GM19395 (cell line): ENCODE measurements at regions not wholly inside any gene's neighbourhood (a gene's known extent, or its start where the extent isn't known, plus 50 kb on each side); places are given as distances from the start of the nearest gene placed in this dataset.
"Not testable (repeated sequence)": the region's sequence is repeated elsewhere in the genome, so short reads cannot be mapped to it uniquely, and the experiment has no call there.

Experiments used
- ATAC-seq: cut with Tn5 transposase; IDR thresholded peaks from one replicate; pipeline ENCODE4 v1.9.1; 2021; ENCODE audit warnings: mild to moderate bottlenecking, moderate library complexity; ENCODE audit not compliant: unreplicated experiment

GRCh38 chr6:122859676-122860075, 70.6 kb downstream of the SMPDL3A start:
- ATAC-seq: no peak

GRCh38 chr6:122861594-122861993, 72.5 kb downstream of the SMPDL3A start:
- ATAC-seq: no peak

- ATAC-seq: no peak
These were observed 79.1 kb downstream of the SMPDL3A start for GRCh38 chr6:122868137-122868536.

GRCh38 chr6:122869437-122870024, 80.5 kb downstream of the SMPDL3A start:
- peak; percentile 77 for ATAC-seq

GRCh38 chr6:122871079-122871478, 82.0 kb downstream of the SMPDL3A start:
- no peak for ATAC-seq

- no peak for ATAC-seq
These were observed 83.3 kb downstream of the SMPDL3A start for GRCh38 chr6:122872311-122872710.

GRCh38 chr6:122877302-122877701, 88.2 kb downstream of the SMPDL3A start:
- ATAC-seq: no peak

- ATAC-seq: no peak
These were observed 89.7 kb downstream of the SMPDL3A start for GRCh38 chr6:122878796-122879195.

- ATAC-seq: no peak
These were observed 97.4 kb downstream of the SMPDL3A start for GRCh38 chr6:122886481-122886880.

GRCh38 chr6:122887941-122888340, 98.9 kb downstream of the SMPDL3A start:
- no peak for ATAC-seq

- ATAC-seq: not testable (repeated sequence)
These were observed 99.6 kb downstream of the SMPDL3A start for GRCh38 chr6:122888680-122889079.

- no peak for ATAC-seq
These were observed 101.2 kb downstream of the SMPDL3A start for GRCh38 chr6:122890250-122890649.

- no peak for ATAC-seq
These were observed 101.2 kb upstream of the CLVS2 start for GRCh38 chr6:122894791-122895190.

- no peak for ATAC-seq
These were observed 93.7 kb upstream of the CLVS2 start for GRCh38 chr6:122902326-122902725.

GRCh38 chr6:122903266-122903915, 92.6 kb upstream of the CLVS2 start:
- ATAC-seq: no peak

- ATAC-seq: no peak
These were observed 91.9 kb upstream of the CLVS2 start for GRCh38 chr6:122904166-122904565.

GRCh38 chr6:122913558-122913957, 82.5 kb upstream of the CLVS2 start:
- ATAC-seq: no peak

- no peak for ATAC-seq
These were observed 77.3 kb upstream of the CLVS2 start for GRCh38 chr6:122918714-122919113.

- peak; percentile 86 for ATAC-seq
These were observed 65.5 kb upstream of the CLVS2 start for GRCh38 chr6:122930252-122931180.

- no peak for ATAC-seq
These were observed 64.1 kb upstream of the CLVS2 start for GRCh38 chr6:122931916-122932315.

GRCh38 chr6:122944936-122945335, 51.1 kb upstream of the CLVS2 start:
- not testable (repeated sequence) for ATAC-seq
